GM12872 (cell line): ENCODE measurements at regions not wholly inside any gene's neighbourhood (a gene's known extent, or its start where the extent isn't known, plus 50 kb on each side); places are given as distances from the start of the nearest gene placed in this dataset.

Experiments used
- CTCF ChIP-seq: IDR thresholded peaks from 3 replicates; pipeline ENCODE4 v1.5.1; 2011; ENCODE audit warnings: low read depth, mild to moderate bottlenecking, low read length, moderate library complexity; ENCODE audit not compliant: insufficient read depth

GRCh38 chr5:116654925-116655324 lies 80.3 kb upstream of the SEMA6A start:
- TF ChIP-seq CTCF, result no peak

GRCh38 chr5:116652903-116653302 lies 78.3 kb upstream of the SEMA6A start:
- no peak for TF ChIP-seq CTCF

GRCh38 chr5:116652196-116652729 lies 77.6 kb upstream of the SEMA6A start:
- TF ChIP-seq CTCF, result no peak

GRCh38 chr5:116651653-116652052 lies 77.0 kb upstream of the SEMA6A start:
- no peak for TF ChIP-seq CTCF

GRCh38 chr5:116650964-116651363 lies 76.3 kb upstream of the SEMA6A start:
- TF ChIP-seq CTCF, result no peak

GRCh38 chr5:116650544-116650943 lies 75.9 kb upstream of the SEMA6A start:
- no peak for TF ChIP-seq CTCF

GRCh38 chr5:116646611-116647289 lies 72.1 kb upstream of the SEMA6A start:
- TF ChIP-seq CTCF, result no peak

GRCh38 chr5:116645627-116646026 lies 71.0 kb upstream of the SEMA6A start:
- no peak for TF ChIP-seq CTCF
